ENCODE measurements at regions not wholly inside any gene's neighbourhood (a gene's known extent, or its start where the extent isn't known, plus 50 kb on each side); places are given as distances from the start of the nearest gene placed in this dataset.

- no peak for TF ChIP-seq GATA2 (IDR thresholded peaks at IDR 0.05; ENCODE audit: low read depth, low read length)
- no peak for TF ChIP-seq GATA3 (IDR thresholded peaks at IDR 0.05; ENCODE audit: low read depth, low read length)
Observed at GRCh38 chr6:25056130-25056529, 120.4 kb upstream of the RIPOR2 start.
